ENCODE measurements at regions not wholly inside any gene's neighbourhood (a gene's known extent, or its start where the extent isn't known, plus 50 kb on each side); places are given as distances from the start of the nearest gene placed in this dataset.

DNA sequence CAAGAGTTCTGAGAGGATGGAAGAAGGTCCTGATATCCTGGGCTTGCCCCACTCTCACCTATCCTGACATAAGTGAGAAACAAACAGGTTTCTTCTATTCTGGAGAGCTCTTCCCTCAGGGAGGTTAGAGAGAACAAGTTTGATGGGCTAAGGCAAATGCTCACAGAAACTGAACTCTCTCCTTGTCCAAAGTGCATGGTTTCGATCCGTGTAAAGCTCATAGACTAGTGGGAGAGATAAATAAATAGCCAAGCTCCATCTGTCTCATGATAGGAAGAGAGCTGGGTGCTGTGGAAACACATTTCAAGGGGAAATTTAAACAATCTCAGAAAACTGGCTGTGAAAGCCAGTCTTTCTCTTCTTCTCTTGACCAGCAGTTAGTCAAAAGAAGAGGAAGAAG, 459.5 kb upstream of the LARGE1 start:
- no peak overlapping the region for H3K4me3 ChIP-seq (ENCODE audit: low read depth, low read length)
- TF ChIP-seq, protein P1, sequence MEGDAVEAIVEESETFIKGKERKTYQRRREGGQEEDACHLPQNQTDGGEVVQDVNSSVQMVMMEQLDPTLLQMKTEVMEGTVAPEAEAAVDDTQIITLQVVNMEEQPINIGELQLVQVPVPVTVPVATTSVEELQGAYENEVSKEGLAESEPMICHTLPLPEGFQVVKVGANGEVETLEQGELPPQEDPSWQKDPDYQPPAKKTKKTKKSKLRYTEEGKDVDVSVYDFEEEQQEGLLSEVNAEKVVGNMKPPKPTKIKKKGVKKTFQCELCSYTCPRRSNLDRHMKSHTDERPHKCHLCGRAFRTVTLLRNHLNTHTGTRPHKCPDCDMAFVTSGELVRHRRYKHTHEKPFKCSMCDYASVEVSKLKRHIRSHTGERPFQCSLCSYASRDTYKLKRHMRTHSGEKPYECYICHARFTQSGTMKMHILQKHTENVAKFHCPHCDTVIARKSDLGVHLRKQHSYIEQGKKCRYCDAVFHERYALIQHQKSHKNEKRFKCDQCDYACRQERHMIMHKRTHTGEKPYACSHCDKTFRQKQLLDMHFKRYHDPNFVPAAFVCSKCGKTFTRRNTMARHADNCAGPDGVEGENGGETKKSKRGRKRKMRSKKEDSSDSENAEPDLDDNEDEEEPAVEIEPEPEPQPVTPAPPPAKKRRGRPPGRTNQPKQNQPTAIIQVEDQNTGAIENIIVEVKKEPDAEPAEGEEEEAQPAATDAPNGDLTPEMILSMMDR (IDR thresholded peaks at IDR 0.05; ENCODE audit: low read depth, low read length) = no peak
- TF ChIP-seq, protein P2, sequence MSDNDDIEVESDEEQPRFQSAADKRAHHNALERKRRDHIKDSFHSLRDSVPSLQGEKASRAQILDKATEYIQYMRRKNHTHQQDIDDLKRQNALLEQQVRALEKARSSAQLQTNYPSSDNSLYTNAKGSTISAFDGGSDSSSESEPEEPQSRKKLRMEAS (IDR thresholded peaks at IDR 0.05; ENCODE audit: low read depth, low read length) = no peak
- TF ChIP-seq MYC (IDR thresholded peaks at IDR 0.05; ENCODE audit: low read depth, low read length) = no peak
- no peak for TF ChIP-seq POLR2A (IDR thresholded peaks at IDR 0.05; ENCODE audit: extremely low read depth, insufficient read length)
- DNase-seq (ENCODE audit: low read depth) = no peak

DNA sequence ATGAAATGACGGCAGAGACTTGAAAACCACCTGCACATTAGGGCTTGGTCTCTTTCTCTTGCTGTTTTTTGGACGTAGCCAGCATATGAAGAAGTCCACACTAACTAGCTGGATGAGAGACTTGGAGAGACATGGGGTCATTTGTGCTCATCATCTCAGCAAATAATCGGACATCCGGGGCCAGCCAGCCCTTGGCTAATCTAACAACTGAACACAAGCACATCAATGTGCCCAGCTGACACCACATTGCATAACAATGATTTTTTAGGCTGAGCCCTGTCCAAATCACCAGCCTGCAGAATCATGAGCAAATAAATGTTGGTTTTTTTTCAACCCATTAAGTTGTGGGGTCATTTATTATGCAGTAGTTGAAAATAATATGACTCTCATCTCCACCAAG, 460.3 kb upstream of the LARGE1 start:
- no peak overlapping the region for H3K4me3 ChIP-seq (ENCODE audit: low read depth, low read length)
- DNase-seq (ENCODE audit: low read depth) = no peak
- TF ChIP-seq, protein P1 (IDR thresholded peaks at IDR 0.05; ENCODE audit: low read depth, low read length) = no peak
- no peak for TF ChIP-seq MYC (IDR thresholded peaks at IDR 0.05; ENCODE audit: low read depth, low read length)
- TF ChIP-seq, protein P2 (IDR thresholded peaks at IDR 0.05; ENCODE audit: low read depth, low read length) = no peak
- TF ChIP-seq POLR2A (IDR thresholded peaks at IDR 0.05; ENCODE audit: extremely low read depth, insufficient read length) = no peak

DNA sequence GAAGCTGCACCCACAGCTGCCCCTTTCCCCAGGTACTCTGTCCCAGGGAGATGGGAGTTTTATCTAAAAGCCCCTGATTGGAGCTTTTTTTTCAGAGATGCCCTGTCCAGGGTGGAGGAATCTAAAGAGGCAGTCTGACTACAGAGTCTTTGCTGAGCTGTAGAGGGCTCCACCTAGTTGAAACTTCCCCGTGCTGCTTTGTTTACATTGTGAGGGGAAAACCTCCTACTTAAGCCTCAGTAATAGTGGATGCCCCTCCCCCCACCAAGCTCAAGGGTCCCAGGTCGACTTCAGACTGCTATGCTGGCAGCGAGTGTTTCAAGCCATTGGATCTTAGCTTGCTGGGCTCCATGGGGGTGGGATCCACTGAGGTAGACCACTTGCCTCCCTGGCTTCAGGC, 470.1 kb upstream of the LARGE1 start:
- TF ChIP-seq, protein P2 (IDR thresholded peaks at IDR 0.05; ENCODE audit: low read depth, low read length) = no peak
- TF ChIP-seq, protein P1 (IDR thresholded peaks at IDR 0.05; ENCODE audit: low read depth, low read length) = no peak
- H3K4me3 ChIP-seq (ENCODE audit: low read depth, low read length) = no peak overlapping the region
- DNase-seq (ENCODE audit: low read depth) = no peak

- no peak for TF ChIP-seq MYC (IDR thresholded peaks at IDR 0.05; ENCODE audit: low read depth, low read length)
- TF ChIP-seq, protein P1 (IDR thresholded peaks at IDR 0.05; ENCODE audit: low read depth, low read length) = no peak
- TF ChIP-seq POLR2A (IDR thresholded peaks at IDR 0.05; ENCODE audit: extremely low read depth, insufficient read length) = no peak
- TF ChIP-seq, protein P2 (IDR thresholded peaks at IDR 0.05; ENCODE audit: low read depth, low read length) = no peak
Observed at GRCh38 chr22:34395370-34395769, 475.1 kb upstream of the LARGE1 start.

DNA sequence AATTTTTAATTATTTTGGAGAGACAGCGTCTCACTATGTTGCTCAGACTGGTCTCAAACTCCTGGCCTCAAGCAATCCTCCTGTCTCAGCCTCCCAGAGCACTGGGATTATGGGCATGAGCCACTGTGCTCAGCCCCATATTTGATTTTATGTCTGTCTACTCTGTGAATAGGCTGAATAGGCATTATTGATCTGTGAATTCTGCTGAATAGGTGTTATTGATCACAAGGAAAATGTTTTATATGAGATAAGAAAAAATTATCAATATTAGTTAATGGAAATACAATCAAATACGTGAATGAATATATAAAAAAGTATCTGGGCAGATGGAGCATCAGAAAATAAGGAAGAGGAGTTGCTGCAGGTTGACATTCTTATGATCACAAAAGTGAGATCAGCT, 483.4 kb upstream of the LARGE1 start:
- no peak for TF ChIP-seq MYC (IDR thresholded peaks at IDR 0.05; ENCODE audit: low read depth, low read length)
- no peak overlapping the region for H3K4me3 ChIP-seq (ENCODE audit: low read depth, low read length)
- DNase-seq (ENCODE audit: low read depth) = no peak

More at GRCh38 chr22:34395370-34395769, 475.1 kb upstream of the LARGE1 start:
- no peak overlapping the region for H3K4me3 ChIP-seq (ENCODE audit: low read depth, low read length)
- no peak for DNase-seq (ENCODE audit: low read depth)

- TF ChIP-seq, protein P1 (IDR thresholded peaks at IDR 0.05; ENCODE audit: low read depth, low read length) = no peak
- TF ChIP-seq POLR2A (IDR thresholded peaks at IDR 0.05; ENCODE audit: extremely low read depth, insufficient read length) (no peak), MYC (IDR thresholded peaks at IDR 0.05; ENCODE audit: low read depth, low read length) (no peak)
- TF ChIP-seq, protein P2 (IDR thresholded peaks at IDR 0.05; ENCODE audit: low read depth, low read length) = no peak
- no peak overlapping the region for H3K4me3 ChIP-seq (ENCODE audit: low read depth, low read length)
- DNase-seq (ENCODE audit: low read depth) = no peak
Observed at GRCh38 chr22:34410111-34410510, 489.8 kb upstream of the LARGE1 start.
